ENCODE measurements at regions not wholly inside any gene's neighbourhood (a gene's known extent, or its start where the extent isn't known, plus 50 kb on each side); places are given as distances from the start of the nearest gene placed in this dataset.

GRCh38 chr4:167715176-167715575 lies 377.2 kb upstream of the ANXA10 start:
- Histone ChIP-seq H3K27ac (ENCODE audit: low read depth, low read length) (no peak overlapping the region), H3K9me3 (ENCODE audit: control insufficient read depth in 5 of 5, low read length in 5 of 5) (no peaks in the 10 kb centered on the region), H3K27me3 (ENCODE audit: control insufficient read depth in 5 of 5, insufficient read depth in 4 of 5, low read length in 5 of 5) (no peaks in the 10 kb centered on the region), H3K4me1 (ENCODE audit: control insufficient read depth in 5 of 5, insufficient read depth in 5 of 5, low read length in 5 of 5) (no peaks in the 10 kb centered on the region), H3K4me3 (ENCODE audit: low read depth in 1 of 5, low read length in 5 of 5) (no peak overlapping the region), H3K9ac (ENCODE audit: low read length in 5 of 5) (no peak overlapping the region), H3K36me3 (ENCODE audit: control insufficient read depth in 5 of 5, insufficient read depth in 5 of 5, low read length in 5 of 5) (no peaks in the 10 kb centered on the region)

- no peak overlapping the region for H3K4me3 ChIP-seq (ENCODE audit: low read depth in 1 of 5, low read length in 5 of 5)
- H3K27me3 ChIP-seq (ENCODE audit: control insufficient read depth in 5 of 5, insufficient read depth in 4 of 5, low read length in 5 of 5) = no peaks in the 10 kb centered on the region
- H3K36me3 ChIP-seq (ENCODE audit: control insufficient read depth in 5 of 5, insufficient read depth in 5 of 5, low read length in 5 of 5) = no peaks in the 10 kb centered on the region
- no peak overlapping the region for H3K27ac ChIP-seq (ENCODE audit: low read depth, low read length)
- no peak overlapping the region for H3K9ac ChIP-seq (ENCODE audit: low read length in 5 of 5)
- H3K9me3 ChIP-seq (ENCODE audit: control insufficient read depth in 5 of 5, low read length in 5 of 5) = no peaks in the 10 kb centered on the region
- H3K4me1 ChIP-seq (ENCODE audit: control insufficient read depth in 5 of 5, insufficient read depth in 5 of 5, low read length in 5 of 5) = no peaks in the 10 kb centered on the region
These were observed 374.8 kb upstream of the ANXA10 start for GRCh38 chr4:167717495-167717894.

- Histone ChIP-seq H3K27me3 (ENCODE audit: control insufficient read depth in 5 of 5, insufficient read depth in 4 of 5, low read length in 5 of 5) (no peaks in the 10 kb centered on the region), H3K9me3 (ENCODE audit: control insufficient read depth in 5 of 5, low read length in 5 of 5) (no peaks in the 10 kb centered on the region), H3K27ac (ENCODE audit: low read depth, low read length) (no peak overlapping the region), H3K9ac (ENCODE audit: low read length in 5 of 5) (no peak overlapping the region), H3K4me1 (ENCODE audit: control insufficient read depth in 5 of 5, insufficient read depth in 5 of 5, low read length in 5 of 5) (no peaks in the 10 kb centered on the region), H3K36me3 (ENCODE audit: control insufficient read depth in 5 of 5, insufficient read depth in 5 of 5, low read length in 5 of 5) (no peaks in the 10 kb centered on the region), H3K4me3 (ENCODE audit: low read depth in 1 of 5, low read length in 5 of 5) (no peak overlapping the region)
These were observed 370.5 kb upstream of the ANXA10 start for GRCh38 chr4:167721617-167722486.

GRCh38 chr4:167722487-167722808 lies 369.9 kb upstream of the ANXA10 start:
- Histone ChIP-seq H3K4me1 (ENCODE audit: control insufficient read depth in 5 of 5, insufficient read depth in 5 of 5, low read length in 5 of 5) (no peaks in the 10 kb centered on the region), H3K27me3 (ENCODE audit: control insufficient read depth in 5 of 5, insufficient read depth in 4 of 5, low read length in 5 of 5) (no peaks in the 10 kb centered on the region), H3K9me3 (ENCODE audit: control insufficient read depth in 5 of 5, low read length in 5 of 5) (no peaks in the 10 kb centered on the region), H3K27ac (ENCODE audit: low read depth, low read length) (no peak overlapping the region), H3K4me3 (ENCODE audit: low read depth in 1 of 5, low read length in 5 of 5) (no peak overlapping the region), H3K9ac (ENCODE audit: low read length in 5 of 5) (no peak overlapping the region), H3K36me3 (ENCODE audit: control insufficient read depth in 5 of 5, insufficient read depth in 5 of 5, low read length in 5 of 5) (no peaks in the 10 kb centered on the region)

- Histone ChIP-seq H3K27me3 (ENCODE audit: control insufficient read depth in 5 of 5, insufficient read depth in 4 of 5, low read length in 5 of 5) (no peaks in the 10 kb centered on the region), H3K4me1 (ENCODE audit: control insufficient read depth in 5 of 5, insufficient read depth in 5 of 5, low read length in 5 of 5) (no peaks in the 10 kb centered on the region), H3K4me3 (ENCODE audit: low read depth in 1 of 5, low read length in 5 of 5) (no peak overlapping the region), H3K9me3 (ENCODE audit: control insufficient read depth in 5 of 5, low read length in 5 of 5) (peaks cover 0 to 6% (median 0%) of the 10 kb centered on the region in 5 donors), H3K27ac (ENCODE audit: low read depth, low read length) (no peak overlapping the region), H3K36me3 (ENCODE audit: control insufficient read depth in 5 of 5, insufficient read depth in 5 of 5, low read length in 5 of 5) (no peaks in the 10 kb centered on the region), H3K9ac (ENCODE audit: low read length in 5 of 5) (no peak overlapping the region)
These were observed 367.4 kb upstream of the ANXA10 start for GRCh38 chr4:167724941-167725340.

- H3K27ac ChIP-seq (ENCODE audit: low read depth, low read length) = no peak overlapping the region
- no peaks in the 10 kb centered on the region for H3K36me3 ChIP-seq (ENCODE audit: control insufficient read depth in 5 of 5, insufficient read depth in 5 of 5, low read length in 5 of 5)
- H3K9ac ChIP-seq (ENCODE audit: low read length in 5 of 5) = no peak overlapping the region
- H3K27me3 ChIP-seq (ENCODE audit: control insufficient read depth in 5 of 5, insufficient read depth in 4 of 5, low read length in 5 of 5) = no peaks in the 10 kb centered on the region
- H3K4me1 ChIP-seq (ENCODE audit: control insufficient read depth in 5 of 5, insufficient read depth in 5 of 5, low read length in 5 of 5) = no peaks in the 10 kb centered on the region
- H3K4me3 ChIP-seq (ENCODE audit: low read depth in 1 of 5, low read length in 5 of 5) = peak overlapping the region in 1 of 5 donors; percentile 28
- H3K9me3 ChIP-seq (ENCODE audit: control insufficient read depth in 5 of 5, low read length in 5 of 5) = peaks cover 0 to 20% (median 12%) of the 10 kb centered on the region in 5 donors
These were observed 361.6 kb upstream of the ANXA10 start for GRCh38 chr4:167730769-167731168.

GRCh38 chr4:167745024-167745687 lies 347.2 kb upstream of the ANXA10 start:
- Histone ChIP-seq H3K27me3 (ENCODE audit: control insufficient read depth in 5 of 5, insufficient read depth in 4 of 5, low read length in 5 of 5) (no peaks in the 10 kb centered on the region), H3K36me3 (ENCODE audit: control insufficient read depth in 5 of 5, insufficient read depth in 5 of 5, low read length in 5 of 5) (no peaks in the 10 kb centered on the region), H3K4me1 (ENCODE audit: control insufficient read depth in 5 of 5, insufficient read depth in 5 of 5, low read length in 5 of 5) (no peaks in the 10 kb centered on the region), H3K4me3 (ENCODE audit: low read depth in 1 of 5, low read length in 5 of 5) (no peak overlapping the region), H3K9me3 (ENCODE audit: control insufficient read depth in 5 of 5, low read length in 5 of 5) (peaks cover 0 to 2% (median 0%) of the 10 kb centered on the region in 5 donors), H3K9ac (ENCODE audit: low read length in 5 of 5) (no peak overlapping the region), H3K27ac (ENCODE audit: low read depth, low read length) (no peak overlapping the region)

GRCh38 chr4:167767281-167767680 lies 325.1 kb upstream of the ANXA10 start:
- no peak overlapping the region for H3K9ac ChIP-seq (ENCODE audit: low read length in 5 of 5)
- no peaks in the 10 kb centered on the region for H3K27me3 ChIP-seq (ENCODE audit: control insufficient read depth in 5 of 5, insufficient read depth in 4 of 5, low read length in 5 of 5)
- no peaks in the 10 kb centered on the region for H3K4me1 ChIP-seq (ENCODE audit: control insufficient read depth in 5 of 5, insufficient read depth in 5 of 5, low read length in 5 of 5)
- no peak overlapping the region for H3K4me3 ChIP-seq (ENCODE audit: low read depth in 1 of 5, low read length in 5 of 5)
- H3K9me3 ChIP-seq (ENCODE audit: control insufficient read depth in 5 of 5, low read length in 5 of 5) = peaks cover 0 to 11% (median 7%) of the 10 kb centered on the region in 5 donors
- no peak overlapping the region for H3K27ac ChIP-seq (ENCODE audit: low read depth, low read length)
- H3K36me3 ChIP-seq (ENCODE audit: control insufficient read depth in 5 of 5, insufficient read depth in 5 of 5, low read length in 5 of 5) = no peaks in the 10 kb centered on the region

- Histone ChIP-seq H3K36me3 (ENCODE audit: control insufficient read depth in 5 of 5, insufficient read depth in 5 of 5, low read length in 5 of 5) (no peaks in the 10 kb centered on the region), H3K4me1 (ENCODE audit: control insufficient read depth in 5 of 5, insufficient read depth in 5 of 5, low read length in 5 of 5) (no peaks in the 10 kb centered on the region), H3K4me3 (ENCODE audit: low read depth in 1 of 5, low read length in 5 of 5) (no peak overlapping the region), H3K9me3 (ENCODE audit: control insufficient read depth in 5 of 5, low read length in 5 of 5) (peaks cover 0 to 2% (median 0%) of the 10 kb centered on the region in 5 donors), H3K27me3 (ENCODE audit: control insufficient read depth in 5 of 5, insufficient read depth in 4 of 5, low read length in 5 of 5) (no peaks in the 10 kb centered on the region), H3K9ac (ENCODE audit: low read length in 5 of 5) (no peak overlapping the region), H3K27ac (ENCODE audit: low read depth, low read length) (no peak overlapping the region)
These were observed 317.7 kb upstream of the ANXA10 start for GRCh38 chr4:167774646-167775045.

GRCh38 chr4:167775375-167775774 lies 317.0 kb upstream of the ANXA10 start:
- Histone ChIP-seq H3K36me3 (ENCODE audit: control insufficient read depth in 5 of 5, insufficient read depth in 5 of 5, low read length in 5 of 5) (no peaks in the 10 kb centered on the region), H3K27ac (ENCODE audit: low read depth, low read length) (no peak overlapping the region), H3K9ac (ENCODE audit: low read length in 5 of 5) (no peak overlapping the region), H3K4me3 (ENCODE audit: low read depth in 1 of 5, low read length in 5 of 5) (no peak overlapping the region), H3K4me1 (ENCODE audit: control insufficient read depth in 5 of 5, insufficient read depth in 5 of 5, low read length in 5 of 5) (no peaks in the 10 kb centered on the region), H3K27me3 (ENCODE audit: control insufficient read depth in 5 of 5, insufficient read depth in 4 of 5, low read length in 5 of 5) (no peaks in the 10 kb centered on the region), H3K9me3 (ENCODE audit: control insufficient read depth in 5 of 5, low read length in 5 of 5) (no peaks in the 10 kb centered on the region)

Data from subcutaneous abdominal adipose tissue (tissue), 5 donors.